ENCODE measurements at regions not wholly inside any gene's neighbourhood (a gene's known extent, or its start where the extent isn't known, plus 50 kb on each side); places are given as distances from the start of the nearest gene placed in this dataset.
"Not testable (repeated sequence)": the region's sequence is repeated elsewhere in the genome, so short reads cannot be mapped to it uniquely, and the experiment has no call there.

DNA sequence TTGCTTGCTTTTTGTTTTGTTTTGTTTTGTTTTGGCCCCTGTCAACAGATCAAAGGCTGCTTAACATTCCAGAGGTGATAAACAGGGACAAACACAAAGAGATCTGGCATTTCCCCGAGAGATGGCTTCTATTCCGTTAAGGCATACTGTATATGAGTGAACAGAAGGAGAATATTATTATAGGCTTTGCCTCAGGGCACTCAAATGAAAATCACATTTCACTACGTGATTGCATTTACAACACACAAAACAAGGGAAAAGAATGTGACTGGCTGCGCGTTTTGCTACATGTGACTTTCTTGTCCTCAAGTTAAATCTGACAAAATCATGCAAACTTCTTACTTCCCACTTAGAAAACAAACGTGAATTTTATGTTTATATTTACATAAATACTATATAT lies 1037.9 kb upstream of the DDX18 start:
- DNase-seq, result no peak

DNA sequence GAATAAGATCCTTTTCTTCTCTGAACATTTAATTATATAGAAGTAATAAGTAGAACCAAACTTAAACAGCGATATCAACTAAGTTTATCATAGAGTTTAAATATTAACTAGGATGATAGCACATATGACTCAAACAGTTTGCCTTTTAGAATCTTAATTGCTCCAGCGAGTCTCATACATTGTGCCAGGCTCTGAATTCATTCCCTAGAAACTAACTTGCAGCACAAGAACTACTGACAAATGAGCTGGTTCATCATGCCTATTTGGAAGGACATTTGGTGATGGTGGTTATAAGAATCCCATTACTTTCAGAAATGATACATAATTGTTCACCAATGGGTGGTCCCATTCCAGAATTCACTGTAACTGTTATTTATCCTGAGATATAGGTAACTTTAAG lies 1026.6 kb upstream of the DDX18 start:
- no peak for DNase-seq

GRCh38 chr2:116802671-116803070 lies 1011.8 kb upstream of the DDX18 start:
- no peak for DNase-seq

DNA sequence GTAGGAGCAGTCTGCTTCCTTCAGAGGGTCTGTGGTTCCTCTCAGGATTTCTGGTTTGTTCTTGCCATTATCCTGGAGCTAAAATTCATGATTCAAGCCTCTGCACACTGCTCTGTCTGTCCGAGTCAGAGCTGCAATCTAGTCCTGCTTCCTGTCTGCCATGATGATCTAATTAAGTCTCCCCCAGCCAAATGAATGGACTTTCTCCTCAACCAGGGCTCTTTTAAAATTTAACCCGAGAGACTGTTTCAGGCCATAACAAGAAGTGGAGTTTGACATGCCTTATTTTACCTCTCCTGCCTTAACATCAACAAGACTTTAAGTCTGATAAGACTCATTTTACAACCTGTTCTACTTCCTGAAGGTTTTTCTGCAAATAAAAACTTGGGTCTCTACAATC lies 1009.6 kb upstream of the DDX18 start:
- no peak for DNase-seq

GRCh38 chr2:116806505-116806904 lies 1008.0 kb upstream of the DDX18 start:
- DNase-seq, result not testable (repeated sequence)

- DNase-seq, result no peak
Observed at GRCh38 chr2:116809109-116809508, 1005.4 kb upstream of the DDX18 start.

DNA sequence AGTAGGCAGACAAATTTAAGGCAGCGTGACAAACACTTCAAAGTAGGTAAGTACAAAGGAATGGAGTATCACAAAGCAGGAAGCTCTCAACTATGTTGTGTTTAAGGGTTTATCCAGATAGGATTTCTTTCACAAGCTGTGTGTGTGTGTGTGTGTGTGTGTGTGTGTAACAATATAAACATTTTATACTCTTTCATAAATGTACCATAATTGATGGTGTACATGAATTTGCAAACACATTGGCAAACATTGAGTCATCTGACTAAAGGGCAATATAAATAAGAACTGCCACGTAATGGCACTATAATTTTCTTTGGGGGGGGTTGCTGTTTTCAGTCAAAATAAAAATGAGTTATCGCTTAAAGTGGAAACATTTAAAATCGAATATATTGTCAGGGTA lies 1004.4 kb upstream of the DDX18 start:
- DNase-seq, result no peak

GRCh38 chr2:116810645-116811044 lies 1003.8 kb upstream of the DDX18 start:
- no peak for DNase-seq

GRCh38 chr2:116819355-116819754 lies 995.1 kb upstream of the DDX18 start:
- DNase-seq, result no peak

DNA sequence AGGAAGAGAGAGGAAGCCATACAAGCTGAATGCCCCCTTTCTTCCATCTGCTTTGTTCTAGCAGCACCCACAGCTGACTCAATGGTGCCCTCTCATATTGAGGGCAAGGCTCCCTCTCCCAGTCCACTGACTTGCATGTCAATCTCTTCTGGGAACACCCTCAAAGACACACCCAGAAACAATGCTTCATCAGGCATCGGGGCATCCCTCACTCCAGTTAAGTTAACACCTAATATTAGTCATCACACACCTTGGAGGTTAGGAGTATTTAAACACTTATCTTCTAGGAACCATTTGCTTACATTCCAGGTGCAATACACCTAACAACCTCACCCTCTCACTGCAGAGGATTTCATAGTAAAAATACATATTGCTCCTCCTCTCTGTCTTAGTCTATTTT lies 993.5 kb upstream of the DDX18 start:
- no peak for DNase-seq

GRCh38 chr2:116829543-116829942 lies 984.9 kb upstream of the DDX18 start:
- not testable (repeated sequence) for DNase-seq

DNA sequence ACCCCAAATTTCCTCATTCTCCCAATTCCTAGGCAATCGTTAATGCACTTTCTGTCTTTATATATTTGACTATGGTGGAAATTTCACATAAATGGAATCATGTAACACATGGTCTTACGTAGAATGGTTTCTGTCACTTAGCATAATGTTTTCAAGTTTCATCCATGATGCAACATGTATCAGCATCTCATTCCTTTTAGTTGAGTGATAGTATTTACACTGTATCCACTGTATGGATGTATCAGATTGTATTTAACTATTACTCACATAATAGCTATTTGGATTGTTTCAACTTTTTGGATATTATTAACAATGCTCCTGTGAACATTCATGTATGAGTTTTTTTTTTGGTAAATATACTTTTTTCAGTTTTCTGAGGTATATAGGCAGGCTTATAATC lies 982.3 kb upstream of the DDX18 start:
- DNase-seq, result no peak

DNA sequence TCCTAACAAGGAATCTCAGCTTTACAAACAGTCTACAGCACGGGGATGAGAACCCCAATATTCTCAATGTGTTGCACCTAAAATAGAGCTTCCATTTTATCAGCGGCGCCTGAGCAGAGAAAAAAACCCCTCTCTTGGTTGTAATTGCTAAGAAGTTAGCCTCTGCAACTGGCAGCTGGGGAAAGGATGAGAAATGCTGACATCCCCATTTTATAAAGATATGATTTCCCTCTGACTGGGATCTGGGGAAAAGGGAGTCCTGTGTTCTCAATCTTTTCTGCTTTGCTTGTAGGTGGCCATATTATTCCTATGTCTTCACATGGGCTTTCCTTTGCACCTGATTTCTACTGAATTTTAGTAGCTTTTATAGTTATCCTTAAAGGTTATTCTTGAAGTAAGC lies 981.4 kb upstream of the DDX18 start:
- DNase-seq, result no peak

GRCh38 chr2:116842164-116842563 lies 972.3 kb upstream of the DDX18 start:
- no peak for DNase-seq

- no peak for DNase-seq
Observed at GRCh38 chr2:116859708-116860107, 954.8 kb upstream of the DDX18 start.

DNA sequence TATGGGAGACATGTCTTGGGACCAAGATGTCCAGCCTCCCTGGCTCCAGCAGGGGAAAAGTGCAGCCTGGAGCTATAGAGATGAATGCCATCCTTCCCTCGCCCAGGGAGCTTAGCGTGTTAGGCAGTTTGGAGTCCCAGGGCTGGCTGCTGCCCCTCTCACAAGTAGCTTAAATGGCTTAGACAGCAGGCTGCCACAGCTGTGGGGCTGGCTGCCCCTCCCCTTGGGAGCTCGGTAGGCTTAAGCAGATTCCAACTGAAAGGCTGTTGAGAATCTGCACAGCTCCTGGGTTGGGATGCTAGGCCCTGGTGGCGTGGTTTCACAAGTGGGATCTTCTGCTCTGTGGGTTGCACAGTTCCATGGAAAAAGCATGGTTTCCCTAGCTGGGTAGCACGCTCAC lies 940.5 kb upstream of the DDX18 start:
- no peak for DNase-seq

DNA sequence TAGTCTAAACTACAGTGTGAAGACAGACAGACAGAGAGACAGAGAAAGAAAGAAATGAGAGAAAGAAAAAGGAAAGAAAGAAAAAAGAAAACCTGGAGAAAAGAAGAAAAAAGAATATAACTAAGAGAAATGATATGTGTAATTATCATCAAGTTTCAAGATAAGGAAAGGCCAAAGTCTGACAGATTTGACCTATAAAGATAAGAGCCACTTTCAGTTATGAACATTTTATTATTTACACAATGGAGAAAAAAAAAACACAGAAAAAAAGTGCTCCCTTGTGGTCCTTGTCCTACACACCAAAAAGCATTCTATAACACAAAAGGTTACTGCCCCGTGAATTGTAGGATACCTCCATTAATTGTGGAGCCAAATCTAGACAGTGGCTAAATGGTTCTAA lies 937.2 kb upstream of the DDX18 start:
- DNase-seq, result no peak

DNA sequence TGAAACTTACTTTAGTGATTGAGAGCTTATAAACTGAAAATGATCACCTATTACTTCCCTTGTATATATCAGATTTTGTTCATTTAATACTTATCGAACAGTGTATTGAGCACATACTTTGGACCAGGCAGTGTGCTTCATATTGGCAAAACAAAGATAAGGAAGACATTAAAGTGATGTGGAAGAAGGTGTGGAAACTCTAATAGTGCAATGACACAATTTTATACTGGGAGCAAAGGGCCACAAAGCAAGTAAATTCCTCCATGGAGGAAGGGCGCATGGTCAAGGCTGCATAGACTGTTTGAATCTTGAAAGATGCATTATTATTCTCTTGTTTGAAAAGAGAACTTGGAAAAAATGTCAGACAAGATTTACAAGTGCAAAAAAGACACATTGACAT lies 936.5 kb upstream of the DDX18 start:
- DNase-seq, result no peak

DNA sequence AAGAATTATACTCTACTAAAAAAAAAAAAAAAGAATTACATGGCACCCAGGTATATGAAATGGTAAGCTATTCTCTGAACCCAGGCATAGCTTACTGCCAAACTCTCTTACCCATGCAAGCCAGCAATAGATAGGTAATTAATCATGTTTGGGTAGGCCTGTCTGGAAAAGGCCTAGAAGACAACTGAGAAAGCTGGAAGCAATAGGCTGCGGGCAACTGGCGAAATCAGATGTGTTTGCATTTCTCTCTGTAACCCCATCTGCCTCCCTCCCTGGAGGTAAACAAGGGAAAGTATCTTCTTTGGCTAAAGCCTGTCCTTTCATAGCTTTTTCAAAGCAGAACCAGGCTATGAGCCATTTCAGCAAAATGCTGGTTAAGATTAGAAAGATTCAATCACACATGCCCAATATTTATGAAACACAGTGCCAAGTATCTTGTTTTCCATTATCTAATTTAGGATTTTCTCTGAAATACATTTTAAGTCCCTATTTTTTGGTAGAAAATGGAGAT lies 934.8 kb upstream of the DDX18 start:
- DNase-seq, result no peak

- no peak for DNase-seq
Observed at GRCh38 chr2:116891191-116891590, 923.3 kb upstream of the DDX18 start.

- no peak for DNase-seq
Observed at GRCh38 chr2:116911540-116911939, 903.0 kb upstream of the DDX18 start.

- DNase-seq, result no peak
Observed at GRCh38 chr2:116915673-116916072, 898.8 kb upstream of the DDX18 start.

DNA sequence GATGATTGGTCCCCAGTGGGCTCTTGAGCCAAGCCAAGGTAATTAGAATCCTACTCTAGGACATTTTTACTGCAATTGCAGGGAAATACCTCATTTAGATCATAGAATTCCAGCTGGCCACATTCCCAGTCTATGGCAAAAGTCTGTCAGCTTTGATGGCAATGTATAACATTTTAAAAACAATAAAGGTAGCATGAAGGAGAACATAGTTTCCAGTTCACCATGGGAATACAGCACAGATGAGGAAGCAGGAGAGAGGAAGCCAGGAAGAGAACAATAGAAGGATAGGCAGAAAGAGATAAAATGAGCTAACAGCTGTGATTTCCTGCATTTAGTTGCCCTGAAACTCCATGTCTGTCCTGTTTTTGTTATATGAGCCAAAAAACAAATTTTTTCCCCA lies 897.3 kb upstream of the DDX18 start:
- no peak for DNase-seq

GRCh38 chr2:116918574-116918973 lies 895.9 kb upstream of the DDX18 start:
- DNase-seq, result no peak

- DNase-seq, result no peak
Observed at GRCh38 chr2:116922414-116922813, 892.1 kb upstream of the DDX18 start.

DNA sequence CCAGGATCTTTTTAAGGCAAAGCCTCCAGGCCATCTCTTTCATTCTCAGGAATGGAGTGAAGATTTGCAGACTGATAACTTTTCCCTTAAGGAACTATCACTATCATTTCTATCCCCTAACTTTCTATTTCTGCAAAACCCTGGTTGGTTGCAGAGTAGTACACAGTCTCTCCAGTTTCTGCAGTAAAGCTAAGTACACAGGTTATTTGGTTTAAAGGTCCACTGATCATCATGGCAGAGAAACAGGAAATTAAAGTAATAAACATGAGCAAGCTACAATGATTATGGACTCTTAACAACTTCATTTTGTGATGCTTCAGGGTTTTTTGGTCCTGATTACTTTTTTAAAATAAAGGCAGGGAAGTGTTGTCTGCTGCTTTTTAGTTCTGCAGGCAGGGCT lies 890.0 kb upstream of the DDX18 start:
- no peak for DNase-seq

Measured in right kidney (tissue), 1 donor.